Panc1 (cell line): ENCODE measurements at regions not wholly inside any gene's neighbourhood (a gene's known extent, or its start where the extent isn't known, plus 50 kb on each side); places are given as distances from the start of the nearest gene placed in this dataset.

Source experiments
- CTCF ChIP-seq: fragments of 450-650 bp; IDR thresholded peaks from 2 replicates; pipeline ENCODE4 v1.5.1; 2017; ENCODE audit warnings: mild to moderate bottlenecking
- POLR2AphosphoS5 ChIP-seq: IDR thresholded peaks from 2 replicates; pipeline ENCODE4 v1.6.1; 2012; ENCODE audit warnings: mild to moderate bottlenecking, low read depth, low read length, moderate library complexity
- REST ChIP-seq, 2 experiments: IDR thresholded peaks; 2 replicates each; pipeline ENCODE4 v1.6.1; 2011 to 2012; ENCODE audit warnings: low read depth in 2 of 2, control low read depth in 1 of 2, low read length in 1 of 2, mild to moderate bottlenecking in 1 of 2, moderate library complexity in 1 of 2; ENCODE audit not compliant: insufficient read depth in 1 of 2
- SIN3A ChIP-seq: IDR thresholded peaks from 2 replicates; pipeline ENCODE4 v1.6.1; 2012; ENCODE audit warnings: low read depth, mild to moderate bottlenecking, low read length, moderate library complexity, borderline replicate concordance; ENCODE audit not compliant: insufficient read depth
- TCF7L2 ChIP-seq: IDR thresholded peaks from 2 replicates; pipeline ENCODE4 v1.6.1; 2011; ENCODE audit warnings: mild to moderate bottlenecking, low read depth, low read length, inconsistent platforms

GRCh38 chr5:104048231-104048630 lies 485.6 kb upstream of the NUDT12 start:
- no peak for TF ChIP-seq CTCF
- TF ChIP-seq POLR2AphosphoS5: no peak
- no peak for TF ChIP-seq REST (IDR thresholded peaks at IDR 0.05; ENCODE audit: insufficient read depth in 1 of 2, low read depth in 2 of 2, low read length in 1 of 2)
- no peak for TF ChIP-seq SIN3A
- no peak for TF ChIP-seq TCF7L2
